ENCODE measurements at regions not wholly inside any gene's neighbourhood (a gene's known extent, or its start where the extent isn't known, plus 50 kb on each side); places are given as distances from the start of the nearest gene placed in this dataset.
A peak's percentile ranks its signal among the peaks of the same experiment; 100 is the strongest.

DNA sequence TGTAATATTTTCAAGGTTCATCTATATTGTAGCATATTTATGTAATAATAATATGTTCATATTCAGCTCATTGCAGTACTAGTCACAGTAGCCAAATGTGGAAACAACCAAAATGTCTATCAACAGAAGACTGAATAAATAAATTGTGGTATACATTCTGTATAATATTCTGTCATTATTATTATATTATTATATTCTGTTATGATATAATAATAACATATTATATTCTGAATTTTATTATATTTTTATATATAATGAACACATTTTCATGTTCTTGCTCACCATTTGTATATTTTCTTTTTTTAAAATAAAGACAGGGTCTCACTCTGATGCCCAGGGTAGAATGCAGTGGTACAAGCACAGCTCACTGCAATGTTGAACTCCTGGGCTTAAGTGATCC, 91.2 kb upstream of the STARD3NL start:
- DNase-seq = no peak

DNA sequence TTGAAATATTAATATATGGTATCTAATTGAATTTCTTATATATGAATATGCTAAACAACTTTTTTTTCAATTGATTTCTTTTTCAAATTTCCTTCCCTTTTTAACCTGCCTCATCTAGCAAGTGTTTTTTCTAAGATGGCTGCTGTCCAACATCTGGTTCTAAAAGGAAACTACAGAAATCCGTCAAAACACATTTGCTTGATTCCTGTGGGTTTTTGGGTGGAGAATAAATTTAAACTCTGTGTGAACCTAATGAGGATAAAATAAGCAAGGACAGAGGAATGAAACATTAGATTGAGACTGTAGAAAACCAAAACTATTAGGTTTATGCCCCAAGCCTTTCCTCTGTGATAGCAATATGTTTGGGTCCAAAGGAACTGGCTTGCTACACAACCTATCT, 75.5 kb upstream of the STARD3NL start:
- DNase-seq = no peak

DNA sequence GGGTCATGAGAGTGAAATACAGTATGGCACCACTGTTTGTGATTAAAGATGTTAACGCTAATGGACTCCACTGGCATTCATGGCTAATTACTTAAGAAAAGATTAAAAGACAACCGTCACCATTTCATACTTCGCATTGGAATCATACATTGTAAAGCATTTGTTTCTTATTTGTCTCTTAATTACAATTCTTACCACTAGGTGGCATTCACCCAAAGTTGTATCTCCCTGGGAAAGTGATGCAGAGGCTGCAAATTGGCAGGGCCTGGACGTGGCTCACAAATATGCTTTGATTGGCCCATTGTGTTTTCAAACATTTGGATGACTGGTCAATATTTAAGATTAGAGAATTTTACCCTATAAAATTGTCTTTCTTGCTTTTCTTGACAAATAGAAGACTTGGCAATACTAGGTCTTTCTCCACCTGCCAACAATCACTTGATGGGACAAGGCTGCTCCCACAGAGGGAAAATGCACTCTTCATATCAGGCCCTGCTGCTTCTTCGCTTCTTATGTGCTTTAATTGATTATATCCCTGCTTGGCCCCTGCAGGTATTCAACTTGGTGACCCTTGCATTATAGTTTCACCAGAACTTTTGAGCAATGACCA, 72.1 kb upstream of the STARD3NL start:
- peak; percentile 20 for DNase-seq

DNA sequence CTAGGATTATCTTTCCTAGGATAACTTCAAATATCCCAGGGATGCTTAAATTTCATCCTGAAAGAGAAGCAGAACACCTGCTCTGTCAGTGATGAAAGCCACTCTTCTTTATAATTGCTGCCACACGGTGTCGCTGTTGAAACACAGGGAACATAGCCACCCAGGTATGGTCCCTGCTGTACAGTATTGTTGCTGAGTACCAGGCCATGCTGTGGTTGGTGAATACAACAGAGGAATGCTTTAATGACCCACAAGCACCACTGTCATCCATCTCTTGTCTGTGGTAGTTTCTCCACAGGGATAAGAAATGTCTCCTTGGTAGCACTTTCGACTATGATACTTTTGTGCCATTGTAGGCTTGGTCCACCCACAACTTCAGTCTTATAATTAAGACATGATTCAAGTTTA, 70.6 kb upstream of the STARD3NL start:
- peak; percentile 74 for DNase-seq

DNA sequence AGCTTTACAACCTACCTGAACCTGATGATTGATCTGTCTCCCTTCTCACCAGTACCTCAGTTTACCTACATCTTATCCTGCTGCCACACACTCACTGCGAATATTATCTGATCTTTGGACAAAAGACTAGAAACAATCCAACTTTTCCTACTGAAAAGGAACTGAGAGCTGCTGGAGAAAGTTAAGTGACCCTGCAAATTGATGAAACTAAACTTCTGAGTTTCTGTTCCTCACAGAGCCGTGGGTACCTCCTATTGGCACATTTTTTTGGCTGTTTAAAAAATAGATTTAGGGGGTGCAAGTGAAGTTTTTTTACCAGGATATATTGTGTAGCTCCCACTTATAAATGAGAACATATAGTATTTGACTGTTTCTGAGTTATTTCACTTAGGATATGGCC, 66.0 kb upstream of the STARD3NL start:
- DNase-seq = no peak

DNA sequence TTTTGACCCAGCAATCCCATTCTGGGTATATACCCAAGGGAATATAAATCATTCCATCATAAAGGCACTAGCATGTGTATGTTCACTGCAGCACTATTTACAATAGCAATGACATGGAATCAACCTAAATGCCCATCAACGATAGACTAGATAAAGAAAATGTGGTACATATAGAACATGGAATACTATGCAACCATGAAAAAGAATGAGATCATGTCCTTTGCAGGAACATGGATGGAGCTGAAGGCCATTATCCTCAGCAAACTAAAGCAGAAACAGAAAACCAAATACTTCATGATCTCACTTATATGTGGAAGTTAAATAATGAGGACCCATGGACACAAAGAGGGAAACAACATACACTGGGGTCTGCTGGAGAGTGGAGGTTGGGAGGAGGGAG, 58.0 kb upstream of the STARD3NL start:
- DNase-seq = no peak

DNA sequence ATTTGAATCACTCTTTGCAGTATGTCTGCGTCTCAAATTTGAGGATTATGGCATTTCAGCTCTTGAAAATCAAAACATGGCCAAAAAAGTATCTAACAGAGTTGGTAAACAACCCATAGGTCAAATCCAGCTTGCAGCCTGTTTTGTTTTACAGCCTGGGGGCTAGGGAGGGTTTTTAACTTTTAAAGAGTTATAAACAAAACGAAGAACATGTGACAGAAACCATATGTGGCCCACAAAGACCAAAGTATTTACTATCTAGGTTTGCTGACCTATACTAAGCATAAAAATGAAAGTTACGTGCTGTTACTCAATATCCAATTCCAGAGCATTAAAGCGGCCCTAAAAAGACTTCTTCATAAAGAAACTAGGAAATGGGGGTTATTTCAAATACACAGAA, 55.5 kb upstream of the STARD3NL start:
- DNase-seq = no peak

DNA sequence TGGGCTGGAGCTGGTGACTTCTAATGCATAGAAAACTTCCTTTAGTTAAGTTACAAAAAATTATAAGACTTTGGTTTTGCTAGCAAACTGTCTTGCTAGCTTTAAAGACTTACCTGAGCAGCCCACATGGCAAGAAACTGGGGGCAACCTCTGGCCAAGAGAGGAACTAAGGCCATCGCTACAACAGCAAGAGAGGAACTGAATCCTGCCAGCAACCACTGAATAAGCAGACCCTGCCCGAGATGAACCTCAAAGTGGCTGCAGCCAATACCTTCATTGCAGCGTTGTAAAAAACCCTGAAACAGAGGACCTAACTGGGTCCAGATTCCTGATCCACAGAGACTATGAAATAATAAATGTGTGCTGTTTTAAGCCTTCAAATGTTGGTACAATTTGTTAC, 54.6 kb upstream of the STARD3NL start:
- no peak for DNase-seq

DNA sequence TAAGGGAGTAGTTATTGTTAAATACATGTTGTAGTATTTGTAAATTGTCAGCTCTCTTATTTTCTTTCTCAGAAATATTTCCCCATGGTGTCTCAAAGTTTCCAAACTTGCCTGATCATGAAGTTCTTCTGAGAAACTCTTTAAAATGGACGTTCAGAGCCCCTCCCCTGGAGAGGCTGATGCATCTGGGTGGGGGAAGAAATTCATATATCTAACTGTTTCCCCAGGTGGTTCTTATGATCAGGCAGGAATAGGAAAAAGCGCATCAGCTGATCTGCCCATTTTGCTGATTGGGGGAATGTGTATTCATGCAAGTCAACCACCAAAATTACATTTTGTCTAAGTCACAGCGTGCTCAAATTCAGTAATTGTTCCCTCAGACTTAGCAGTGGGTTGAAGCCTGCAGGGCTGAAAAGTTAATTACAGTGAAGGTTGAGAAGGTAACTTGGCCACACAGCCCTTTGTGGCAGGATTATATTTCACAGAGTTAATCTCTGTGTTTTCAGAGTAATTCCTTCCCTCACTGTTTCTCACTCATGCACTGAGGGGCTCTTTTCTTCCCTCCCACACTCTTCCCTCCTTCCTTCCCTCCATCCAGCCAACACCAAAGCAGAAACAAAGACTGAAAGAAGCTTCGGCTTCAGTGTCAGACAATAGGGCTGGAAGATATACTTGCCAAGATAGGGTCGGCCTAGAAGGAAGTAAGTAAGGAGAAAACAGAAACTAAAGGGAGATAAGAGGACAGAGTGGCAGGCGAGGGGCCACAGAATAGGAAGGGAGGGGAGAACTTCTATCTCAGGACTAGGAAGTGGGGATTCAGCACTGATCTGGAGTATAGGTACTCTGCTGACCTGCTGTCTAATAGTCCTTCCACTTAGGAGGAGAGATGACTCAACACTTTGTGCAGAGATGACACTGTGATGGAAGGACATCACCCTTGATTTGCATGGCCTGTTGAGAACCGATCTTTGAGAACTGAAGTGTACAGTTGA, 50.5 kb upstream of the STARD3NL start:
- no peak for DNase-seq

Measured in stimulated activated CD4-positive, alpha-beta T cell treated with anti-CD3 and anti-CD28 coated beads, Interleukin-4, amount 100 ng/mL, for 24 hours (primary cell).